ENCODE measurements at regions not wholly inside any gene's neighbourhood (a gene's known extent, or its start where the extent isn't known, plus 50 kb on each side); places are given as distances from the start of the nearest gene placed in this dataset.
"Not testable (repeated sequence)": the region's sequence is repeated elsewhere in the genome, so short reads cannot be mapped to it uniquely, and the experiment has no call there.

GRCh38 chr2:175326164-175326563 lies 144.7 kb upstream of the ATP5MC3 start:
- TF ChIP-seq CTCF, POLR2AphosphoS5 (IDR thresholded peaks at IDR 0.05): not testable (repeated sequence)
